AG04450 (cell line): ENCODE measurements at regions not wholly inside any gene's neighbourhood (a gene's known extent, or its start where the extent isn't known, plus 50 kb on each side); places are given as distances from the start of the nearest gene placed in this dataset.

ENCODE experiments used
- CTCF ChIA-PET: fragments of 300-600, 350-600 bp; formaldehyde crosslinking; extraction: SDS; loops from one replicate; lab custom pipeline; 2022; ENCODE audit warnings: antibody characterized with exemption, inconsistent platforms; lab: Charles Lee
- POLR2A ChIA-PET: fragments of 350-600 bp; formaldehyde crosslinking; extraction: SDS; loops from one replicate; lab custom pipeline; 2021; ENCODE audit warnings: antibody characterized with exemption, inconsistent platforms; lab: Yijun Ruan, JAX
- DNase-seq: peaks from one replicate; pipeline ENCODE4 v3.0.0-alpha.2; 2011; ENCODE audit warnings: low read depth, low spot score
- H3K27ac ChIP-seq: one replicate; pipeline ENCODE4 v1.5.1; 2012; ENCODE audit warnings: low read depth, low read length, control low read depth
- H3K27me3 ChIP-seq: one replicate; pipeline ENCODE4 v1.6.0; 2012; ENCODE audit warnings: low read length; ENCODE audit not compliant: control insufficient read depth, insufficient read depth
- H3K4me3 ChIP-seq: 2 replicates; pipeline ENCODE4 v1.5.1; 2011; ENCODE audit warnings: mild to moderate bottlenecking, low read depth, low read length, control low read depth
- H3K9me3 ChIP-seq: 2 replicates; pipeline ENCODE4 v1.5.1; 2012; ENCODE audit warnings: low read length; ENCODE audit not compliant: control insufficient read depth, insufficient read depth
- CTCF ChIP-seq: IDR thresholded peaks from 2 replicates; pipeline ENCODE4 v1.5.1; 2011; ENCODE audit warnings: low read depth, low read length, control low read depth, inconsistent platforms

GRCh38 chr6:112717401-112717800 is 370.3 kb downstream of the RFPL4B start:
- no peak for DNase-seq
- Histone ChIP-seq H3K27me3 (no peaks in the 10 kb centered on the region), H3K9me3 (no peaks in the 10 kb centered on the region), H3K4me3 (no peak overlapping the region), H3K27ac (no peak overlapping the region)
- CTCF ChIA-PET: no interaction called here
- TF ChIP-seq CTCF: no peak
- POLR2A ChIA-PET: no interaction called here

GRCh38 chr6:112717856-112718255 is 370.7 kb downstream of the RFPL4B start:
- Histone ChIP-seq H3K27ac (no peak overlapping the region), H3K4me3 (no peak overlapping the region), H3K9me3 (no peaks in the 10 kb centered on the region), H3K27me3 (no peaks in the 10 kb centered on the region)
- no peak for DNase-seq
- TF ChIP-seq CTCF: no peak
- ChIA-PET CTCF (no interaction called here), POLR2A (no interaction called here)

GRCh38 chr6:112725541-112726085 is 378.5 kb downstream of the RFPL4B start:
- Histone ChIP-seq H3K27ac (no peak overlapping the region), H3K4me3 (no peak overlapping the region), H3K9me3 (no peaks in the 10 kb centered on the region), H3K27me3 (no peaks in the 10 kb centered on the region)
- no peak for DNase-seq
- TF ChIP-seq CTCF: no peak
- POLR2A ChIA-PET: no interaction called here
- CTCF ChIA-PET: no interaction called here

GRCh38 chr6:112735129-112735528 is 388.0 kb downstream of the RFPL4B start:
- Histone ChIP-seq H3K27me3 (no peaks in the 10 kb centered on the region), H3K27ac (no peak overlapping the region), H3K9me3 (no peaks in the 10 kb centered on the region; the same call in 1 of the 2 replicates), H3K4me3 (no peak overlapping the region)
- ChIA-PET POLR2A (no interaction called here), CTCF (no interaction called here)
- TF ChIP-seq CTCF: no peak
- DNase-seq: no peak

GRCh38 chr6:112739766-112740165 is 392.6 kb downstream of the RFPL4B start:
- H3K27ac ChIP-seq: no peak overlapping the region
- no peak for TF ChIP-seq CTCF
- DNase-seq: no peak
- CTCF ChIA-PET: interaction anchor here (0.6 kb wide), 1 partner anchor 10 kb away, joined by 4 read pairs; no protein-coding TSS in a partner anchor
- POLR2A ChIA-PET: no interaction called here
- H3K27me3 ChIP-seq: no peaks in the 10 kb centered on the region
- H3K4me3 ChIP-seq: no peak overlapping the region
- H3K9me3 ChIP-seq: no peaks in the 10 kb centered on the region; the same call in 1 of the 2 replicates
